ENCODE measurements at regions not wholly inside any gene's neighbourhood (a gene's known extent, or its start where the extent isn't known, plus 50 kb on each side); places are given as distances from the start of the nearest gene placed in this dataset.

- ATAC-seq (no peak), DNase-seq (no peak)
- H3K9me3 Mint-ChIP-seq (ENCODE audit: low read depth): no peaks in the 10 kb centered on the region
- intact Hi-C loops (cut with DNase I, micrococcal nuclease): no loop called here
- H3K27me3 Mint-ChIP-seq: no peaks in the 10 kb centered on the region
- no peak overlapping the region for H3K27ac Mint-ChIP-seq
- no peaks in the 10 kb centered on the region for H3K36me3 Mint-ChIP-seq (ENCODE audit: low read depth)
- ChIA-PET CTCF (no interaction called here), POLR2A (no interaction called here)
- no peak overlapping the region for H3K4me3 Mint-ChIP-seq
- H3K4me1 Mint-ChIP-seq: no peaks in the 10 kb centered on the region
Measured at GRCh38 chr1:239025997-239026694, 360.2 kb upstream of the CHRM3 start.

DNA sequence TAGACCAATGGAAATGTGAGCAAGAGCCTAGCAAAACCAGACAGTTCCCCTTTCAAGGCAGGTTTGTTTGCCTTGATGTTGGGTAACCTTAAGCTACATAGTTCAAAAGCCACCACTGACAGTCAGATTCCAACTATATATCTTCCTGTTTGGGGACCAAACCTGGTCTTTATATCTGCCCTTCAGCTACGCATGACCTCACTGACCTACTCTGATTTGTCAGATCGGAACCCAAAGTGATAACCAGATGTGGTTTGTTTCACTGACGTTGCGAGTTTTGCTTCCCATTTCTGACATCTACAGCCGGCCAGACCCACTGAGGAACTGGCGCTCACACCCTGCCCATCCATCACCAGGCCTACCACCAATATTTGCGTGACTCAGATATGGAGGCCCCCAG is 361.1 kb upstream of the CHRM3 start:
- Mint-ChIP-seq H3K9me3 (ENCODE audit: low read depth) (no peaks in the 10 kb centered on the region), H3K27me3 (no peaks in the 10 kb centered on the region), H3K4me3 (no peak overlapping the region), H3K4me1 (no peaks in the 10 kb centered on the region), H3K27ac (no peak overlapping the region), H3K36me3 (ENCODE audit: low read depth) (no peaks in the 10 kb centered on the region)
- intact Hi-C loops (cut with DNase I, micrococcal nuclease): no loop called here
- CTCF ChIA-PET: no interaction called here
- DNase-seq (no peak), ATAC-seq (no peak)
- POLR2A ChIA-PET: no interaction called here

DNA sequence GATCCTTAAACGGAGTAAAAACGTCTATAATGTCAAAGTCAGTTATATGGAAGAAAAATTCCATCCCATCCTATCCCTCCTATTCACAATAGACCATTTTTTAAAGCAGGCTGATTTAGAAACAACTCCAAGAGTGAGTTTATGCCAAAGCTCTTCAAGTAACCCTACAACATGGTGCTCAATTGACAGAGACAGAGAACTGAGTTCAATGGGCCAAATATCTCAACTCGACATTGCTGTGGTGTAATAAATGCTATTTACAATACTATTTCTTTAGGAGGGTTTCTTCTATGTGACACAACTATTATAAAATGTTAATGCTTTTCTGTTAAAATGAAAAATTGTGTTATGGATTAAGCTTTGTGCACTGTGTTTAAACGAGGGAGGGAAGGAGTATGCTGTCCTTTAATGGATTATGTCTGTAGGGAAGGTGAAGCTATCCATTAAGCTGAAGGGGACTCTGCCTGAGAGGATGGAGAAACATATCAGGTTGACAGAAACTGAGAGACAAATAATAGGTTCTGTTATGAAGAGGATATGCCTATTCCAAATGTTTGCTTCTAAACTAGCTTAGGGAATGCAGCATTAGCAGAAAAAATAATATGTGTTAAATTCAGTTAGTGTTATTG is 362.5 kb upstream of the CHRM3 start:
- no peak for DNase-seq
- no peak overlapping the region for H3K4me3 Mint-ChIP-seq
- no peaks in the 10 kb centered on the region for H3K9me3 Mint-ChIP-seq (ENCODE audit: low read depth)
- no peaks in the 10 kb centered on the region for H3K27me3 Mint-ChIP-seq
- H3K27ac Mint-ChIP-seq: no peak overlapping the region
- H3K4me1 Mint-ChIP-seq: no peaks in the 10 kb centered on the region
- intact Hi-C loops (cut with DNase I, micrococcal nuclease): no loop called here
- POLR2A ChIA-PET: no interaction called here
- no peaks in the 10 kb centered on the region for H3K36me3 Mint-ChIP-seq (ENCODE audit: low read depth)
- ATAC-seq: no peak
- CTCF ChIA-PET: interaction anchor here (0.8 kb wide), 1 partner anchor 92 kb away, joined by 4 read pairs; no protein-coding TSS in a partner anchor

DNA sequence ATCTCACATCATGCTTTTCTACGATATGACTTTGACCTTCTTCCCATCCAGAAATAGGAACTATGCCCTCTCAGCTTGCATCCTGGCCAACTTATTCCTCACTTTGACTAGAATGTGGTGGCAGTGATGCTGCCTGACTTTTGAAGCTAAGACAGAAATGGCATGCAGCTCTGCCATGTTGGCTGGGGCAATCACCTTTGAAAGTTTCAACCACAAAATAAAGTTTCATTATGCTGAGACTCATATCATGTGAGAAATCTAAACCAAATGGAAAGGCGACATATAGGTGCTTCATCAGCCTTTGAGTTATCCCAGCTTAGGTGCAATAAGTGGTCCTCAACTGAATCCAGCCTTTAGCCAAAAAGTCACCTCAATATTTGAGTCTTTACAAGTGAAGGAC is 370.0 kb upstream of the CHRM3 start:
- no peak for DNase-seq
- H3K9me3 Mint-ChIP-seq (ENCODE audit: low read depth): peaks cover 8% of the 10 kb centered on the region
- no peaks in the 10 kb centered on the region for H3K4me1 Mint-ChIP-seq
- H3K27me3 Mint-ChIP-seq: no peaks in the 10 kb centered on the region
- intact Hi-C loops (cut with DNase I, micrococcal nuclease): no loop called here
- H3K36me3 Mint-ChIP-seq (ENCODE audit: low read depth): no peaks in the 10 kb centered on the region
- H3K4me3 Mint-ChIP-seq: no peak overlapping the region
- POLR2A ChIA-PET: no interaction called here
- no peak for ATAC-seq
- CTCF ChIA-PET: no interaction called here
- H3K27ac Mint-ChIP-seq: no peak overlapping the region

DNA sequence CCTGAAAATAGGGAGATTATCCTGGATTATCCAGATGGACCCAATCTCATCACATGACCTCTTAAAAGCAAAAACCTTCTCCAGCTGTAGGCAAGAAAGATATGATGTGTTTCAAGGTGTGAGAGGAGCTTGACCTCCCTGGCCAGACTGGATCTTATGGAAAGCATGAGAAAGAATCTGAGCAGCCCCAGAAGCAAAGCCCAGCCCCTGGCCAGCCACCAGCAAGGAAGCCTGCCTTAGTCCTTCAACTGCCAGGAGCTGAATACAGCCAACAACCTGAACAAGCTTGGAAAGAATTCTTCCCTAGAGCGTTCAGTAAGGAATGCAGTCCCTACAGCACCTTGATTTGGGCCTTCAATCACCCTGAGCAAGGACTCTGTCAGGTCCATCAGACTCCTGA is 375.0 kb upstream of the CHRM3 start:
- Mint-ChIP-seq H3K4me3 (no peak overlapping the region), H3K36me3 (ENCODE audit: low read depth) (no peaks in the 10 kb centered on the region), H3K9me3 (ENCODE audit: low read depth) (peaks cover 8% of the 10 kb centered on the region), H3K4me1 (no peaks in the 10 kb centered on the region), H3K27ac (no peak overlapping the region), H3K27me3 (no peaks in the 10 kb centered on the region)
- no peak for ATAC-seq
- POLR2A ChIA-PET: interaction anchor here (0.6 kb wide), 1 partner anchor 48 kb away, joined by 3 read pairs; no protein-coding TSS in a partner anchor
- intact Hi-C loops (cut with DNase I, micrococcal nuclease): no loop called here
- DNase-seq: no peak
- CTCF ChIA-PET: interaction anchor here (0.9 to 1.4 kb wide), 2 partner anchors 18 to 144 kb away, joined by 3 read pairs; no protein-coding TSS in a partner anchor

GRCh38 chr1:239008568-239008967 is 377.8 kb upstream of the CHRM3 start:
- H3K9me3 Mint-ChIP-seq (ENCODE audit: low read depth): peaks cover 5% of the 10 kb centered on the region
- no peaks in the 10 kb centered on the region for H3K4me1 Mint-ChIP-seq
- POLR2A ChIA-PET: no interaction called here
- ATAC-seq (no peak), DNase-seq (no peak)
- H3K36me3 Mint-ChIP-seq (ENCODE audit: low read depth): no peaks in the 10 kb centered on the region
- CTCF ChIA-PET: no interaction called here
- intact Hi-C loops (cut with DNase I, micrococcal nuclease): no loop called here
- no peak overlapping the region for H3K27ac Mint-ChIP-seq
- H3K4me3 Mint-ChIP-seq: no peak overlapping the region
- no peaks in the 10 kb centered on the region for H3K27me3 Mint-ChIP-seq

- DNase-seq (no peak), ATAC-seq (no peak)
- H3K27me3 Mint-ChIP-seq: no peaks in the 10 kb centered on the region
- H3K4me3 Mint-ChIP-seq: no peak overlapping the region
- ChIA-PET POLR2A (no interaction called here), CTCF (no interaction called here)
- H3K4me1 Mint-ChIP-seq: no peaks in the 10 kb centered on the region
- no peaks in the 10 kb centered on the region for H3K9me3 Mint-ChIP-seq (ENCODE audit: low read depth)
- no peaks in the 10 kb centered on the region for H3K36me3 Mint-ChIP-seq (ENCODE audit: low read depth)
- no peak overlapping the region for H3K27ac Mint-ChIP-seq
- intact Hi-C loops (cut with DNase I, micrococcal nuclease): no loop called here
Measured at GRCh38 chr1:239006276-239006675, 380.1 kb upstream of the CHRM3 start.

DNA sequence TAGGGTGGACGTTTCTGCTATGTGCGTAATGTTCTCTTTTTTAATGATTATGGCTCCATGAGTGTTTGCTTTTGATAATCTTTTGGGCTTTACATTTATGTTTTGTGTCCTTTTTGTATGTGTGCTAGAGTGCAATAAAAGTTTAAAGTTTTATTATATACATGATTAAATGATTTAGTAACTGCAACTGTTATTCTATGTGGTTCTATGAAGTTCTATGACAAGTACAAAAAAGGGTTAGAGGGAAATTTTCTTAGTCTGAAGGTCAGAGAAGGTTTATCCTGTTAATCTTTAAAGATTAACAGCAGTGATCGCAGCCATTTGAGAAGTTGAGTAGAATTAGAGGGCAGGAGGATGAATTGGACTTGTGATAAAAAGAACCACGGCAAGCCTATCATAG is 386.4 kb upstream of the CHRM3 start:
- intact Hi-C loops (cut with DNase I, micrococcal nuclease): no loop called here
- DNase-seq (no peak), ATAC-seq (no peak)
- Mint-ChIP-seq H3K4me3 (no peak overlapping the region), H3K27me3 (no peaks in the 10 kb centered on the region), H3K9me3 (ENCODE audit: low read depth) (peaks cover 2% of the 10 kb centered on the region), H3K4me1 (no peaks in the 10 kb centered on the region), H3K27ac (no peak overlapping the region), H3K36me3 (ENCODE audit: low read depth) (no peaks in the 10 kb centered on the region)
- CTCF ChIA-PET: interaction anchor here (1.2 to 1.3 kb wide), 2 partner anchors 14 to 234 kb away, joined by 3 read pairs; no protein-coding TSS in a partner anchor
- POLR2A ChIA-PET: no interaction called here

- Mint-ChIP-seq H3K9me3 (ENCODE audit: low read depth) (peaks cover 2% of the 10 kb centered on the region), H3K4me3 (no peak overlapping the region), H3K36me3 (ENCODE audit: low read depth) (no peaks in the 10 kb centered on the region), H3K27ac (no peak overlapping the region), H3K27me3 (no peaks in the 10 kb centered on the region), H3K4me1 (no peaks in the 10 kb centered on the region)
- DNase-seq: no peak
- no peak for ATAC-seq
- POLR2A ChIA-PET: no interaction called here
- CTCF ChIA-PET: no interaction called here
- intact Hi-C loops (cut with DNase I, micrococcal nuclease): no loop called here
Measured at GRCh38 chr1:238998577-238998976, 387.8 kb upstream of the CHRM3 start.

GRCh38 chr1:238991765-238992495 is 394.4 kb upstream of the CHRM3 start:
- no peak overlapping the region for H3K27ac Mint-ChIP-seq
- CTCF ChIA-PET: interaction anchor here (0.6 kb wide), 1 partner anchor 10 kb away, joined by 3 read pairs; no protein-coding TSS in a partner anchor
- intact Hi-C loops (cut with DNase I, micrococcal nuclease): no loop called here
- no peaks in the 10 kb centered on the region for H3K36me3 Mint-ChIP-seq (ENCODE audit: low read depth)
- H3K4me1 Mint-ChIP-seq: no peaks in the 10 kb centered on the region
- POLR2A ChIA-PET: no interaction called here
- H3K9me3 Mint-ChIP-seq (ENCODE audit: low read depth): peaks cover 4% of the 10 kb centered on the region
- ATAC-seq (no peak), DNase-seq (no peak)
- no peak overlapping the region for H3K4me3 Mint-ChIP-seq
- no peaks in the 10 kb centered on the region for H3K27me3 Mint-ChIP-seq

- Mint-ChIP-seq H3K27ac (no peak overlapping the region), H3K36me3 (ENCODE audit: low read depth) (no peaks in the 10 kb centered on the region), H3K4me1 (no peaks in the 10 kb centered on the region), H3K27me3 (no peaks in the 10 kb centered on the region), H3K9me3 (ENCODE audit: low read depth) (peaks cover 3% of the 10 kb centered on the region), H3K4me3 (no peak overlapping the region)
- CTCF ChIA-PET: no interaction called here
- POLR2A ChIA-PET: no interaction called here
- no peak for ATAC-seq
- intact Hi-C loops (cut with DNase I, micrococcal nuclease): no loop called here
- DNase-seq: no peak
Measured at GRCh38 chr1:238985312-238985711, 401.1 kb upstream of the CHRM3 start.

DNA sequence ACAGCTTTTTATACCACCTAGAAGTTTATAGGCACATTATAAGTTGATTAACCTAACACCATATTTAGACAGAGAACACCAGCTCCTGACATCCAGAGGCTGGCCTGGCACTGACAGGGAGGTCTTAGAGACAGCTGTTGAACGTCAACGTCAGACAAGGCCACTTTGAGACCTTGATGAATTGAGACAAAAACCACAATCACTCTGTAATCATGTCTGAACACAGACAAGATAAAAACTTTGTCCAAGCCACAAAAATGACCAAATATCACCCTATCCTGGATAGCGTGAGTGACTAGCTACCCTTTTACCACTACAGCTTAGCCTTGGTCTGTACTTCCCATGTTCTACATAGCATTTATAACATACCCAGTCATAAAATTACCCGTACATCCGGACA is 403.6 kb upstream of the CHRM3 start:
- no peaks in the 10 kb centered on the region for H3K4me1 Mint-ChIP-seq
- H3K4me3 Mint-ChIP-seq: no peak overlapping the region
- POLR2A ChIA-PET: interaction anchor here (0.7 kb wide), 1 partner anchor 134 kb away, joined by 3 read pairs; no protein-coding TSS in a partner anchor
- intact Hi-C loops (cut with DNase I, micrococcal nuclease): no loop called here
- CTCF ChIA-PET: no interaction called here
- H3K27me3 Mint-ChIP-seq: no peaks in the 10 kb centered on the region
- no peaks in the 10 kb centered on the region for H3K36me3 Mint-ChIP-seq (ENCODE audit: low read depth)
- H3K9me3 Mint-ChIP-seq (ENCODE audit: low read depth): peaks cover 2% of the 10 kb centered on the region
- DNase-seq (no peak), ATAC-seq (no peak)
- no peak overlapping the region for H3K27ac Mint-ChIP-seq
